A673 (cell line): ENCODE measurements at regions not wholly inside any gene's neighbourhood (a gene's known extent, or its start where the extent isn't known, plus 50 kb on each side); places are given as distances from the start of the nearest gene placed in this dataset.

Source experiments
- EZH2 ChIP-seq: fragments of 200-600 bp; sonication (generic); IDR thresholded peaks from 2 replicates; pipeline ENCODE4 v1.6.1; 2017; ENCODE audit warnings: borderline replicate concordance, low read depth, mild to moderate bottlenecking, mixed read lengths, antibody characterized with exemption, low read length; ENCODE audit not compliant: poor library complexity, severe bottlenecking
- TF ChIP-seq, protein P1 (sequence below): fragments of 300-800, 200-600 bp; sonication (generic); conservative IDR thresholded peaks from 2 replicates; pipeline ENCODE4 v1.5.1; 2017; ENCODE audit warnings: low read depth, mild to moderate bottlenecking, antibody characterized with exemption, low read length, moderate library complexity, mixed read lengths

DNA sequence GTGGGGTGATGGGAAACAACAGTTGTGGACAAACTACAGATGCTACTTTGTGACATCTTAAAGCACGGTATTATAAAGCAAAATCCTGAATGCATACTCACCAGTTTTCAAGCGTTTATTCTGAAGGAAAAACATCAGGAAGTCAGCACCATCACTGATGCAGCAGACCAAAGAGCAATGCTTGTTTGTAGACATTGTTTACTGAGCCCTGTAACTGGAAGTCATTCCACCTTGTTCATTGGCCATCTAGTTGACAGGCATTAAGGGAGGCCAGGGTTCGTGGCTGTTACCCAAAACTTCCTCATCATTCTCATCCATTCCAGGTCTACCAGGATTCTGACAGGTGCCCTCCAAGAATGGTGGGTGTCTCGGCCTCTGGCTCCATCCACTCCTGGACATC is 55.3 kb upstream of the FAM204A start:
- TF ChIP-seq, protein P1, sequence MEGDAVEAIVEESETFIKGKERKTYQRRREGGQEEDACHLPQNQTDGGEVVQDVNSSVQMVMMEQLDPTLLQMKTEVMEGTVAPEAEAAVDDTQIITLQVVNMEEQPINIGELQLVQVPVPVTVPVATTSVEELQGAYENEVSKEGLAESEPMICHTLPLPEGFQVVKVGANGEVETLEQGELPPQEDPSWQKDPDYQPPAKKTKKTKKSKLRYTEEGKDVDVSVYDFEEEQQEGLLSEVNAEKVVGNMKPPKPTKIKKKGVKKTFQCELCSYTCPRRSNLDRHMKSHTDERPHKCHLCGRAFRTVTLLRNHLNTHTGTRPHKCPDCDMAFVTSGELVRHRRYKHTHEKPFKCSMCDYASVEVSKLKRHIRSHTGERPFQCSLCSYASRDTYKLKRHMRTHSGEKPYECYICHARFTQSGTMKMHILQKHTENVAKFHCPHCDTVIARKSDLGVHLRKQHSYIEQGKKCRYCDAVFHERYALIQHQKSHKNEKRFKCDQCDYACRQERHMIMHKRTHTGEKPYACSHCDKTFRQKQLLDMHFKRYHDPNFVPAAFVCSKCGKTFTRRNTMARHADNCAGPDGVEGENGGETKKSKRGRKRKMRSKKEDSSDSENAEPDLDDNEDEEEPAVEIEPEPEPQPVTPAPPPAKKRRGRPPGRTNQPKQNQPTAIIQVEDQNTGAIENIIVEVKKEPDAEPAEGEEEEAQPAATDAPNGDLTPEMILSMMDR = no peak
- no peak for TF ChIP-seq EZH2
